HCT116 (cell line): ENCODE measurements at regions not wholly inside any gene's neighbourhood (a gene's known extent, or its start where the extent isn't known, plus 50 kb on each side); places are given as distances from the start of the nearest gene placed in this dataset.

Experiments
- ATAC-seq: fragments of 200-7000 bp; cut with Tn5 transposase; 2 replicates; pipeline ENCODE4 v1.9.1; 2020; ENCODE audit warnings: mild to moderate bottlenecking, moderate library complexity
- BruUV-seq: library from RNA; stranded (reverse); fragments of 400-500 nt; replicated peaks from 2 replicates; lab custom pipeline; 2021; lab: Mats Ljungman, UMichigan
- CTCF ChIA-PET: fragments of 300-600 bp; sonication (Branson Sonifier 250); formaldehyde crosslinking; loops from one replicate; lab custom pipeline; 2021; ENCODE audit warnings: antibody characterized with exemption; lab: Charles Lee
- POLR2A ChIA-PET: fragments of 300-600, 350-600 bp; sonication (Branson Sonifier 250); formaldehyde crosslinking; loops from one replicate; lab custom pipeline; 2021; ENCODE audit warnings: antibody characterized with exemption; lab: Charles Lee
- RAD21 ChIA-PET, 2 experiments: fragments of 300-600 bp; sonication (Branson Sonifier 250); formaldehyde crosslinking; loops; one replicate each; lab custom pipeline; 2023; ENCODE audit warnings: low total read pairs in 2 of 2; ENCODE audit not compliant: uncharacterized antibody in 2 of 2, unreplicated experiment in 2 of 2, low non-redundant PET in 1 of 2; lab: Charles Lee
- DNase-seq: peaks from one replicate; pipeline ENCODE4 v3.0.0-alpha.2; 2010; ENCODE audit warnings: low read depth, low spot score
- H2AFZ ChIP-seq: fragments of 200-600 bp; shearing (Covaris generic), sonication (generic); 2 replicates; pipeline ENCODE4 v1.6.1; 2017; ENCODE audit warnings: low read depth, mixed run types, mixed read lengths, antibody characterized with exemption, low read length; ENCODE audit not compliant: poor library complexity, severe bottlenecking
- H3K27ac ChIP-seq: 2 replicates; pipeline ENCODE4 v1.5.1; 2012; ENCODE audit warnings: low read depth, low read length
- H3K27me3 ChIP-seq: fragments of 200-600 bp; sonication (generic); 2 replicates; pipeline ENCODE4 v1.6.1; 2016; ENCODE audit warnings: mixed run types, low read length, mixed read lengths; ENCODE audit not compliant: insufficient read depth
- H3K36me3 ChIP-seq, 2 experiments: fragments of 200-500 bp in 1 of 2; fragments of 200-600 bp in 1 of 2; sonication (Bioruptor generic) in 1 of 2; sonication (generic) in 1 of 2; 2 replicates each; pipeline versions ENCODE4 v1.5.1 to v1.6.1; 2014 to 2016; ENCODE audit warnings: low read length in 2 of 2, inconsistent platforms in 1 of 2, mixed read lengths in 1 of 2, mixed run types in 1 of 2; ENCODE audit not compliant: insufficient read depth in 2 of 2, control insufficient read depth in 1 of 2
- H3K4me1 ChIP-seq, 2 experiments: fragments of 200-600 bp in 1 of 2; sonication (generic) in 1 of 2; 2 replicates each; pipeline versions ENCODE4 v1.5.1 to v1.6.1; 2012 to 2017; ENCODE audit warnings: low read length in 2 of 2, inconsistent platforms in 1 of 2, mild to moderate bottlenecking in 1 of 2, mixed read lengths in 1 of 2, mixed run types in 1 of 2, moderate library complexity in 1 of 2; ENCODE audit not compliant: insufficient read depth in 2 of 2, control insufficient read depth in 1 of 2
- H3K4me2 ChIP-seq: fragments of 200-600 bp; sonication (generic); 2 replicates; pipeline ENCODE4 v1.6.1; 2017; ENCODE audit warnings: mixed run types, low read length, mixed read lengths
- H3K4me3 ChIP-seq, 2 experiments: fragments of 200-600 bp in 1 of 2; sonication (generic) in 1 of 2; replicated peaks in 1 of 2; 2 replicates each; pipeline ENCODE4 v1.5.1; 2011 to 2016; ENCODE audit warnings: low read length in 2 of 2, control low read depth in 1 of 2, low read depth in 1 of 2, mild to moderate bottlenecking in 1 of 2, mixed read lengths in 1 of 2, mixed run types in 1 of 2
- H3K79me2 ChIP-seq: fragments of 200-600 bp; sonication (generic); 2 replicates; pipeline ENCODE4 v1.6.1; 2017; ENCODE audit warnings: mild to moderate bottlenecking, mixed run types, low read length, moderate library complexity, mixed read lengths; ENCODE audit not compliant: insufficient read depth
- H3K9ac ChIP-seq: fragments of 200-600 bp; sonication (generic); 2 replicates; pipeline ENCODE4 v1.6.1; 2016; ENCODE audit warnings: low read length, mixed read lengths
- H3K9me2 ChIP-seq: fragments of 200-600 bp; sonication (generic), shearing (Covaris generic); 2 replicates; pipeline ENCODE4 v1.6.1; 2017; ENCODE audit warnings: mixed run types, mild to moderate bottlenecking, moderate library complexity; ENCODE audit not compliant: insufficient read depth
- H3K9me3 ChIP-seq, 2 experiments: fragments of 200-500 bp in 1 of 2; fragments of 200-600 bp in 1 of 2; sonication (Bioruptor generic) in 1 of 2; sonication (generic) in 1 of 2; 2 replicates each; pipeline ENCODE4 v1.6.1; 2014 to 2017; ENCODE audit warnings: low read length in 2 of 2, mixed read lengths in 2 of 2, inconsistent platforms in 1 of 2, low read depth in 1 of 2, mild to moderate bottlenecking in 1 of 2, mixed run types in 1 of 2, moderate library complexity in 1 of 2; ENCODE audit not compliant: control insufficient read depth in 1 of 2, insufficient read depth in 1 of 2
- H4K20me1 ChIP-seq: fragments of 200-600 bp; sonication (generic), shearing (Covaris generic); 2 replicates; pipeline ENCODE4 v1.6.1; 2017; ENCODE audit warnings: mixed run types, mild to moderate bottlenecking, moderate library complexity; ENCODE audit not compliant: insufficient read depth
- ATF3 ChIP-seq: IDR thresholded peaks from 2 replicates; pipeline ENCODE4 v1.6.1; 2012
- CBX3 ChIP-seq: IDR thresholded peaks from 2 replicates; pipeline ENCODE4 v1.6.1; 2012; ENCODE audit warnings: low read depth
- CEBPB ChIP-seq: IDR thresholded peaks from 2 replicates; pipeline ENCODE4 v1.6.1; 2012; ENCODE audit warnings: low read depth
- CTCF ChIP-seq, 3 experiments: fragments of 200-600 bp in 1 of 3; sonication (generic) in 1 of 3; IDR thresholded peaks in 2 of 3; conservative IDR thresholded peaks in 1 of 3; 2 replicates each; pipeline ENCODE4 v1.5.1; 2012 to 2017; ENCODE audit warnings: low read depth in 2 of 3, low read length in 2 of 3, antibody characterized with exemption in 1 of 3, borderline replicate concordance in 1 of 3, control low read depth in 1 of 3, mild to moderate bottlenecking in 1 of 3, mixed read lengths in 1 of 3, mixed run types in 1 of 3, moderate library complexity in 1 of 3; ENCODE audit not compliant: insufficient read depth in 1 of 3
- EZH2 ChIP-seq: fragments of 200-600 bp; sonication (generic); IDR thresholded peaks from 2 replicates; pipeline ENCODE4 v1.6.1; 2017; ENCODE audit warnings: antibody characterized with exemption, mixed run types
- FOSL1 ChIP-seq: IDR thresholded peaks from 2 replicates; pipeline ENCODE4 v1.6.1; 2012; ENCODE audit warnings: low read depth
- JUND ChIP-seq: IDR thresholded peaks from 2 replicates; pipeline ENCODE4 v1.6.1; 2012
- POLR2A ChIP-seq: IDR thresholded peaks from 2 replicates; pipeline ENCODE4 v1.7.0; 2011; ENCODE audit warnings: borderline replicate concordance; ENCODE audit not compliant: insufficient read depth, insufficient read length; ENCODE audit errors: extremely low read depth
- POLR2AphosphoS5 ChIP-seq: IDR thresholded peaks from 2 replicates; pipeline ENCODE4 v1.6.1; 2011; ENCODE audit warnings: mild to moderate bottlenecking, low read depth, low read length, moderate library complexity
- SP1 ChIP-seq: IDR thresholded peaks from 2 replicates; pipeline ENCODE4 v1.6.1; 2012; ENCODE audit warnings: low read depth
- SRF ChIP-seq: IDR thresholded peaks from 2 replicates; pipeline ENCODE4 v1.6.1; 2012; ENCODE audit warnings: low read depth
- TCF7L2 ChIP-seq: IDR thresholded peaks from 2 replicates; pipeline ENCODE4 v1.7.0; 2011; ENCODE audit warnings: borderline replicate concordance, inconsistent platforms; ENCODE audit not compliant: insufficient read depth, insufficient read length; ENCODE audit errors: extremely low read depth
- ZBTB33 ChIP-seq: IDR thresholded peaks from 2 replicates; pipeline ENCODE4 v1.6.1; 2011; ENCODE audit warnings: mild to moderate bottlenecking, low read length, moderate library complexity; ENCODE audit not compliant: insufficient replicate concordance; ENCODE audit errors: extremely low read depth
- ZNF274 ChIP-seq: fragments of 200-500 bp; sonication (Bioruptor generic); IDR thresholded peaks from 2 replicates; pipeline ENCODE4 v1.6.1; 2014; ENCODE audit warnings: mild to moderate bottlenecking, low read depth, low read length, inconsistent platforms
- intact Hi-C: fragments of 100-400 bp; cut with micrococcal nuclease; formaldehyde crosslinking; loops from 2 replicates; pipeline ENCODE4 v1.10.0; 2022

GRCh38 chr1:98306517-98307089, 354.9 kb upstream of the SNX7 start:
- Histone ChIP-seq H4K20me1 (no peaks in the 10 kb centered on the region), H3K9me3 (no peaks in the 10 kb centered on the region), H3K4me3 (no peak overlapping the region), H3K79me2 (no peaks in the 10 kb centered on the region), H3K4me1 (no peaks in the 10 kb centered on the region), H3K9ac (no peak overlapping the region), H3K4me2 (no peak overlapping the region), H2AFZ (no peak overlapping the region), H3K27ac (no peak overlapping the region), H3K27me3 (no peaks in the 10 kb centered on the region), H3K9me2 (no peaks in the 10 kb centered on the region)
- POLR2A ChIA-PET = no interaction called here
- CTCF ChIA-PET = no interaction called here
- ATAC-seq = no peak
- intact Hi-C loops = no loop called here
- BruUV-seq = no TSS peak
- no peak for TF ChIP-seq SP1
- TF ChIP-seq TCF7L2 = no peak
- TF ChIP-seq CEBPB = no peak
- TF ChIP-seq ATF3 = no peak
- TF ChIP-seq CBX3 = no peak
- TF ChIP-seq ZBTB33 = no peak
- TF ChIP-seq POLR2A = no peak
- TF ChIP-seq, all 23 proteins: peak for 0
- RAD21 ChIA-PET = no interaction called here
- H3K36me3 ChIP-seq = no peaks in the 10 kb centered on the region
- no peak for DNase-seq

GRCh38 chr1:98305362-98305761, 356.2 kb upstream of the SNX7 start:
- Histone ChIP-seq H3K27me3 (no peaks in the 10 kb centered on the region), H3K27ac (no peak overlapping the region), H4K20me1 (no peaks in the 10 kb centered on the region), H3K36me3 (no peaks in the 10 kb centered on the region), H3K9me2 (no peaks in the 10 kb centered on the region), H3K4me3 (no peak overlapping the region), H3K9ac (no peak overlapping the region), H3K4me2 (no peak overlapping the region), H3K79me2 (no peaks in the 10 kb centered on the region), H2AFZ (no peak overlapping the region), H3K9me3 (no peaks in the 10 kb centered on the region), H3K4me1 (no peaks in the 10 kb centered on the region)
- TF ChIP-seq ZBTB33 (no peak), SRF (no peak), ZNF274 (no peak), CTCF (IDR thresholded peaks at IDR 0.05 in 2 of 3, conservative IDR thresholded peaks at IDR 0.05 in 1 of 3; ENCODE audit: borderline replicate concordance in 1 of 3, insufficient read depth in 1 of 3, low read depth in 2 of 3, low read length in 2 of 3) (no peak), FOSL1 (no peak), JUND (no peak), POLR2AphosphoS5 (no peak), EZH2 (no peak), SP1 (no peak)
- ATAC-seq = no peak
- ChIA-PET CTCF (no interaction called here), RAD21 (no interaction called here), POLR2A (no interaction called here)
- no TSS peak for BruUV-seq
- DNase-seq = no peak
- intact Hi-C loops = no loop called here
